HCT116 (cell line): ENCODE measurements at regions not wholly inside any gene's neighbourhood (a gene's known extent, or its start where the extent isn't known, plus 50 kb on each side); places are given as distances from the start of the nearest gene placed in this dataset.

Experiments
- ATAC-seq: fragments of 200-7000 bp; cut with Tn5 transposase; 2 replicates; pipeline ENCODE4 v1.9.1; 2020; ENCODE audit warnings: mild to moderate bottlenecking, moderate library complexity
- BruUV-seq: library from RNA; stranded (reverse); fragments of 400-500 nt; replicated peaks from 2 replicates; lab custom pipeline; 2021; lab: Mats Ljungman, UMichigan
- CTCF ChIA-PET: fragments of 300-600 bp; sonication (Branson Sonifier 250); formaldehyde crosslinking; loops from one replicate; lab custom pipeline; 2021; ENCODE audit warnings: antibody characterized with exemption; lab: Charles Lee
- POLR2A ChIA-PET: fragments of 300-600, 350-600 bp; sonication (Branson Sonifier 250); formaldehyde crosslinking; loops from one replicate; lab custom pipeline; 2021; ENCODE audit warnings: antibody characterized with exemption; lab: Charles Lee
- RAD21 ChIA-PET, 2 experiments: fragments of 300-600 bp; sonication (Branson Sonifier 250); formaldehyde crosslinking; loops; one replicate each; lab custom pipeline; 2023; ENCODE audit warnings: low total read pairs in 2 of 2; ENCODE audit not compliant: uncharacterized antibody in 2 of 2, unreplicated experiment in 2 of 2, low non-redundant PET in 1 of 2; lab: Charles Lee
- DNase-seq: peaks from one replicate; pipeline ENCODE4 v3.0.0-alpha.2; 2010; ENCODE audit warnings: low read depth, low spot score
- H2AFZ ChIP-seq: fragments of 200-600 bp; shearing (Covaris generic), sonication (generic); 2 replicates; pipeline ENCODE4 v1.6.1; 2017; ENCODE audit warnings: low read depth, mixed run types, mixed read lengths, antibody characterized with exemption, low read length; ENCODE audit not compliant: poor library complexity, severe bottlenecking
- H3K27ac ChIP-seq: 2 replicates; pipeline ENCODE4 v1.5.1; 2012; ENCODE audit warnings: low read depth, low read length
- H3K27me3 ChIP-seq: fragments of 200-600 bp; sonication (generic); 2 replicates; pipeline ENCODE4 v1.6.1; 2016; ENCODE audit warnings: mixed run types, low read length, mixed read lengths; ENCODE audit not compliant: insufficient read depth
- H3K36me3 ChIP-seq, 2 experiments: fragments of 200-500 bp in 1 of 2; fragments of 200-600 bp in 1 of 2; sonication (Bioruptor generic) in 1 of 2; sonication (generic) in 1 of 2; 2 replicates each; pipeline versions ENCODE4 v1.5.1 to v1.6.1; 2014 to 2016; ENCODE audit warnings: low read length in 2 of 2, inconsistent platforms in 1 of 2, mixed read lengths in 1 of 2, mixed run types in 1 of 2; ENCODE audit not compliant: insufficient read depth in 2 of 2, control insufficient read depth in 1 of 2
- H3K4me1 ChIP-seq, 2 experiments: fragments of 200-600 bp in 1 of 2; sonication (generic) in 1 of 2; 2 replicates each; pipeline versions ENCODE4 v1.5.1 to v1.6.1; 2012 to 2017; ENCODE audit warnings: low read length in 2 of 2, inconsistent platforms in 1 of 2, mild to moderate bottlenecking in 1 of 2, mixed read lengths in 1 of 2, mixed run types in 1 of 2, moderate library complexity in 1 of 2; ENCODE audit not compliant: insufficient read depth in 2 of 2, control insufficient read depth in 1 of 2
- H3K4me2 ChIP-seq: fragments of 200-600 bp; sonication (generic); 2 replicates; pipeline ENCODE4 v1.6.1; 2017; ENCODE audit warnings: mixed run types, low read length, mixed read lengths
- H3K4me3 ChIP-seq, 2 experiments: fragments of 200-600 bp in 1 of 2; sonication (generic) in 1 of 2; replicated peaks in 1 of 2; 2 replicates each; pipeline ENCODE4 v1.5.1; 2011 to 2016; ENCODE audit warnings: low read length in 2 of 2, control low read depth in 1 of 2, low read depth in 1 of 2, mild to moderate bottlenecking in 1 of 2, mixed read lengths in 1 of 2, mixed run types in 1 of 2
- H3K79me2 ChIP-seq: fragments of 200-600 bp; sonication (generic); 2 replicates; pipeline ENCODE4 v1.6.1; 2017; ENCODE audit warnings: mild to moderate bottlenecking, mixed run types, low read length, moderate library complexity, mixed read lengths; ENCODE audit not compliant: insufficient read depth
- H3K9ac ChIP-seq: fragments of 200-600 bp; sonication (generic); 2 replicates; pipeline ENCODE4 v1.6.1; 2016; ENCODE audit warnings: low read length, mixed read lengths
- H3K9me2 ChIP-seq: fragments of 200-600 bp; sonication (generic), shearing (Covaris generic); 2 replicates; pipeline ENCODE4 v1.6.1; 2017; ENCODE audit warnings: mixed run types, mild to moderate bottlenecking, moderate library complexity; ENCODE audit not compliant: insufficient read depth
- H3K9me3 ChIP-seq, 2 experiments: fragments of 200-500 bp in 1 of 2; fragments of 200-600 bp in 1 of 2; sonication (Bioruptor generic) in 1 of 2; sonication (generic) in 1 of 2; 2 replicates each; pipeline ENCODE4 v1.6.1; 2014 to 2017; ENCODE audit warnings: low read length in 2 of 2, mixed read lengths in 2 of 2, inconsistent platforms in 1 of 2, low read depth in 1 of 2, mild to moderate bottlenecking in 1 of 2, mixed run types in 1 of 2, moderate library complexity in 1 of 2; ENCODE audit not compliant: control insufficient read depth in 1 of 2, insufficient read depth in 1 of 2
- H4K20me1 ChIP-seq: fragments of 200-600 bp; sonication (generic), shearing (Covaris generic); 2 replicates; pipeline ENCODE4 v1.6.1; 2017; ENCODE audit warnings: mixed run types, mild to moderate bottlenecking, moderate library complexity; ENCODE audit not compliant: insufficient read depth
- CBX3 ChIP-seq: IDR thresholded peaks from 2 replicates; pipeline ENCODE4 v1.6.1; 2012; ENCODE audit warnings: low read depth
- CTCF ChIP-seq, 3 experiments: fragments of 200-600 bp in 1 of 3; sonication (generic) in 1 of 3; IDR thresholded peaks in 2 of 3; conservative IDR thresholded peaks in 1 of 3; 2 replicates each; pipeline ENCODE4 v1.5.1; 2012 to 2017; ENCODE audit warnings: low read depth in 2 of 3, low read length in 2 of 3, antibody characterized with exemption in 1 of 3, borderline replicate concordance in 1 of 3, control low read depth in 1 of 3, mild to moderate bottlenecking in 1 of 3, mixed read lengths in 1 of 3, mixed run types in 1 of 3, moderate library complexity in 1 of 3; ENCODE audit not compliant: insufficient read depth in 1 of 3
- ELF1 ChIP-seq: IDR thresholded peaks from 2 replicates; pipeline ENCODE4 v1.6.1; 2012; ENCODE audit warnings: low read depth, borderline replicate concordance
- MAX ChIP-seq: IDR thresholded peaks from 2 replicates; pipeline ENCODE4 v1.6.1; 2012
- RAD21 ChIP-seq: IDR thresholded peaks from 2 replicates; pipeline ENCODE4 v1.6.1; 2012; ENCODE audit warnings: low read depth, mild to moderate bottlenecking
- SIN3A ChIP-seq: IDR thresholded peaks from 2 replicates; pipeline ENCODE4 v1.6.1; 2012; ENCODE audit warnings: low read depth
- TCF7L2 ChIP-seq: IDR thresholded peaks from 2 replicates; pipeline ENCODE4 v1.7.0; 2011; ENCODE audit warnings: borderline replicate concordance, inconsistent platforms; ENCODE audit not compliant: insufficient read depth, insufficient read length; ENCODE audit errors: extremely low read depth
- YY1 ChIP-seq: IDR thresholded peaks from 2 replicates; pipeline ENCODE4 v1.6.1; 2011; ENCODE audit warnings: low read length, low read depth, moderate library complexity, mild to moderate bottlenecking; ENCODE audit not compliant: insufficient replicate concordance; ENCODE audit errors: extremely low read depth
- ZFX ChIP-seq: fragments of 450-650 bp; IDR thresholded peaks from 2 replicates; pipeline ENCODE4 v1.6.1; 2017
- intact Hi-C: fragments of 100-400 bp; cut with micrococcal nuclease; formaldehyde crosslinking; loops from 2 replicates; pipeline ENCODE4 v1.10.0; 2022
- TF ChIP-seq, protein P1 (sequence below): IDR thresholded peaks from 2 replicates; pipeline ENCODE4 v1.6.1; 2012; ENCODE audit warnings: low read depth

DNA sequence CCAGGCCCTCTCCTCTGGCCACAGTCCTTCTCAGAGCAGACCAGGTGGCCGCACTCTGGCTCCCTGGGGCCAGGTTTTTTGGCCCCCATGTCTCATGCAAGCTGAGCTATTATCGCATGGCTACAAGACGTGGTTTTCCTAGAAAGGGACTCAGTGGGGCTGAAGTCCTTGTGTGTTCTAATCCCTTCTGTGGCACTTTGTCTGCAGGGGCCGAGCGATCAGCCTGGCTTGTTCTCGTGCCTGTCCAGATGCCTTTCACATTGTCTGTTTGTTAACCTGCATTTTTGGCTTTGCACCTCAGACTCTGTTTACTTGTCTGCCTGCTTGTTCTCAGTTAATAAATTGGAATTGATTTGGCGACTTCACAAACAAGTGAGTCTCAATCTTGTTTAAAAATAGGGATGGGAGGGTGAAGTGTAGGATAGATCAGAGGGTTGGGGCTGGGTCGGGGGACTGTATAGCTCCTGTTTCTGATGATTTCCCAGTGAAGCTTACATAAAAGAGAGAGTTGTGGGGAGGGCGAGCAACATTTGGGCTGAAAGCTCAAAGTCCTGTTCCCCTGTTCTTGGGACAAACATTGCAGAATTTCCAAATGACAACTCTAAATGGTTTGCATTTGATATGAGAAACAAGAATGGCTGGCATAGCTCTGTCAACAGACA lies 440.4 kb downstream of the COG6 start:
- no peaks in the 10 kb centered on the region for H3K4me1 ChIP-seq
- intact Hi-C loops: no loop called here
- H3K4me2 ChIP-seq: no peak overlapping the region
- H3K9me2 ChIP-seq: no peaks in the 10 kb centered on the region
- H3K27me3 ChIP-seq: no peaks in the 10 kb centered on the region
- no peak for DNase-seq
- H2AFZ ChIP-seq: no peak overlapping the region
- RAD21 ChIA-PET: no interaction called here
- H3K9me3 ChIP-seq: 0 out of 4 replicates have a peak, but pooled peaks cover 0 to 4% of the 10 kb centered on the region in 2 experiments
- no peaks in the 10 kb centered on the region for H3K79me2 ChIP-seq
- no TSS peak for BruUV-seq
- no peaks in the 10 kb centered on the region for H4K20me1 ChIP-seq
- H3K9ac ChIP-seq: no peak overlapping the region
- CTCF ChIA-PET: no interaction called here
- H3K36me3 ChIP-seq: no peaks in the 10 kb centered on the region
- ATAC-seq: no peak
- POLR2A ChIA-PET: no interaction called here
- no peak overlapping the region for H3K4me3 ChIP-seq
- H3K27ac ChIP-seq: no peak overlapping the region
- TF ChIP-seq, protein P1, sequence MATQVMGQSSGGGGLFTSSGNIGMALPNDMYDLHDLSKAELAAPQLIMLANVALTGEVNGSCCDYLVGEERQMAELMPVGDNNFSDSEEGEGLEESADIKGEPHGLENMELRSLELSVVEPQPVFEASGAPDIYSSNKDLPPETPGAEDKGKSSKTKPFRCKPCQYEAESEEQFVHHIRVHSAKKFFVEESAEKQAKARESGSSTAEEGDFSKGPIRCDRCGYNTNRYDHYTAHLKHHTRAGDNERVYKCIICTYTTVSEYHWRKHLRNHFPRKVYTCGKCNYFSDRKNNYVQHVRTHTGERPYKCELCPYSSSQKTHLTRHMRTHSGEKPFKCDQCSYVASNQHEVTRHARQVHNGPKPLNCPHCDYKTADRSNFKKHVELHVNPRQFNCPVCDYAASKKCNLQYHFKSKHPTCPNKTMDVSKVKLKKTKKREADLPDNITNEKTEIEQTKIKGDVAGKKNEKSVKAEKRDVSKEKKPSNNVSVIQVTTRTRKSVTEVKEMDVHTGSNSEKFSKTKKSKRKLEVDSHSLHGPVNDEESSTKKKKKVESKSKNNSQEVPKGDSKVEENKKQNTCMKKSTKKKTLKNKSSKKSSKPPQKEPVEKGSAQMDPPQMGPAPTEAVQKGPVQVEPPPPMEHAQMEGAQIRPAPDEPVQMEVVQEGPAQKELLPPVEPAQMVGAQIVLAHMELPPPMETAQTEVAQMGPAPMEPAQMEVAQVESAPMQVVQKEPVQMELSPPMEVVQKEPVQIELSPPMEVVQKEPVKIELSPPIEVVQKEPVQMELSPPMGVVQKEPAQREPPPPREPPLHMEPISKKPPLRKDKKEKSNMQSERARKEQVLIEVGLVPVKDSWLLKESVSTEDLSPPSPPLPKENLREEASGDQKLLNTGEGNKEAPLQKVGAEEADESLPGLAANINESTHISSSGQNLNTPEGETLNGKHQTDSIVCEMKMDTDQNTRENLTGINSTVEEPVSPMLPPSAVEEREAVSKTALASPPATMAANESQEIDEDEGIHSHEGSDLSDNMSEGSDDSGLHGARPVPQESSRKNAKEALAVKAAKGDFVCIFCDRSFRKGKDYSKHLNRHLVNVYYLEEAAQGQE: no peak
- TF ChIP-seq TCF7L2 (no peak), ZFX (no peak), CTCF (IDR thresholded peaks at IDR 0.05 in 2 of 3, conservative IDR thresholded peaks at IDR 0.05 in 1 of 3; ENCODE audit: borderline replicate concordance in 1 of 3, insufficient read depth in 1 of 3, low read depth in 2 of 3, low read length in 2 of 3) (no peak), SIN3A (no peak), YY1 (no peak), MAX (no peak), RAD21 (no peak), CBX3 (no peak), ELF1 (no peak)
